Esophagus muscularis mucosa (tissue), 4 donors: ENCODE measurements at regions not wholly inside any gene's neighbourhood (a gene's known extent, or its start where the extent isn't known, plus 50 kb on each side); places are given as distances from the start of the nearest gene placed in this dataset.

ENCODE experiments used
- CTCF ChIP-seq, 3 experiments: fragments of 200-600 bp in 2 of 3; fragments of 450-650 bp in 1 of 3; sonication (generic) in 2 of 3; IDR thresholded peaks; one replicate each; pipeline ENCODE4 v1.5.1; 2017 to 2019; ENCODE audit warnings: antibody characterized with exemption in 3 of 3, mild to moderate bottlenecking in 2 of 3, moderate library complexity in 1 of 3
- EP300 ChIP-seq: sonication (generic); formaldehyde crosslinking; IDR thresholded peaks from one replicate; pipeline ENCODE4 v1.6.1; 2017; ENCODE audit warnings: antibody characterized with exemption
- POLR2A ChIP-seq: fragments of 450-650 bp; IDR thresholded peaks from one replicate; pipeline ENCODE4 v1.6.1; 2017; ENCODE audit warnings: antibody characterized with exemption, moderate library complexity, mild to moderate bottlenecking, low read depth
- POLR2AphosphoS5 ChIP-seq, 2 donors: sonication (generic); formaldehyde crosslinking; IDR thresholded peaks; one replicate each; pipeline ENCODE4 v1.6.1; 2017; ENCODE audit warnings: antibody characterized with exemption in 2 of 2

- no peak for TF ChIP-seq POLR2AphosphoS5 (IDR thresholded peaks at IDR 0.05)
- TF ChIP-seq EP300, result no peak
- no peak for TF ChIP-seq POLR2A
- no peak for TF ChIP-seq CTCF (IDR thresholded peaks at IDR 0.05)
Measured at GRCh38 chr2:128690431-128690830, 371.8 kb upstream of the HS6ST1 start.
